PFSK-1 (cell line): ENCODE measurements at regions not wholly inside any gene's neighbourhood (a gene's known extent, or its start where the extent isn't known, plus 50 kb on each side); places are given as distances from the start of the nearest gene placed in this dataset.

Experiments used
- POLR2AphosphoS5 ChIP-seq: IDR thresholded peaks from 2 replicates; pipeline ENCODE4 v1.6.1; 2012; ENCODE audit warnings: low read depth, mild to moderate bottlenecking, control low read depth, low read length, moderate library complexity
- SIN3A ChIP-seq: IDR thresholded peaks from 2 replicates; pipeline ENCODE4 v1.6.1; 2012; ENCODE audit warnings: mild to moderate bottlenecking, low read length, moderate library complexity, borderline replicate concordance; ENCODE audit not compliant: insufficient read depth
- TAF1 ChIP-seq: IDR thresholded peaks from 2 replicates; pipeline ENCODE4 v1.6.1; 2012; ENCODE audit warnings: low read length, control low read depth, borderline replicate concordance; ENCODE audit not compliant: insufficient read depth
- TF ChIP-seq, protein P1 (sequence below), 2 experiments: IDR thresholded peaks; 2 replicates each; pipeline versions ENCODE4 v1.6.1 to v1.8.0; 2011 to 2012; ENCODE audit warnings: low read depth in 2 of 2, low read length in 2 of 2, control low read depth in 1 of 2, inconsistent platforms in 1 of 2, mild to moderate bottlenecking in 1 of 2, moderate library complexity in 1 of 2; ENCODE audit not compliant: insufficient read depth in 1 of 2

DNA sequence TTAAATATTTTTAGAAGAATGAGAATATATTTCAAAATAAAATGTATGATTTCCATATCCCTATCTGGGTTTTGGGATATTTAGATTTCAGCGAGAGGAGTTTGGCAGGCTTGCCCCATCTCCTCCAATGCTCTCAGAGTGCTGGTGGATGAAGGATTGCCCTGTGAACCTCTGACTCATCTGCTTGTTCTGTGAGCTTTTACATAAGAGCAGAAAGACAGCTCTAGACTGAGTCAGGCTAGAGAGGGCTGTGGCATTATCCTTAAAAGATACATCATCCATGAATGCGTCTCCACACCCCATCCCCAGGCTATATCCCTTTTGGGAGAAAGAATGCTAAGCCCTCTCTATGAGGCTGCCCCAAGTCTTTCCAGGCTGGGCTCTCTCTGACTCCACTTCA is 190.6 kb downstream of the TUBA3C start:
- TF ChIP-seq, protein P1, sequence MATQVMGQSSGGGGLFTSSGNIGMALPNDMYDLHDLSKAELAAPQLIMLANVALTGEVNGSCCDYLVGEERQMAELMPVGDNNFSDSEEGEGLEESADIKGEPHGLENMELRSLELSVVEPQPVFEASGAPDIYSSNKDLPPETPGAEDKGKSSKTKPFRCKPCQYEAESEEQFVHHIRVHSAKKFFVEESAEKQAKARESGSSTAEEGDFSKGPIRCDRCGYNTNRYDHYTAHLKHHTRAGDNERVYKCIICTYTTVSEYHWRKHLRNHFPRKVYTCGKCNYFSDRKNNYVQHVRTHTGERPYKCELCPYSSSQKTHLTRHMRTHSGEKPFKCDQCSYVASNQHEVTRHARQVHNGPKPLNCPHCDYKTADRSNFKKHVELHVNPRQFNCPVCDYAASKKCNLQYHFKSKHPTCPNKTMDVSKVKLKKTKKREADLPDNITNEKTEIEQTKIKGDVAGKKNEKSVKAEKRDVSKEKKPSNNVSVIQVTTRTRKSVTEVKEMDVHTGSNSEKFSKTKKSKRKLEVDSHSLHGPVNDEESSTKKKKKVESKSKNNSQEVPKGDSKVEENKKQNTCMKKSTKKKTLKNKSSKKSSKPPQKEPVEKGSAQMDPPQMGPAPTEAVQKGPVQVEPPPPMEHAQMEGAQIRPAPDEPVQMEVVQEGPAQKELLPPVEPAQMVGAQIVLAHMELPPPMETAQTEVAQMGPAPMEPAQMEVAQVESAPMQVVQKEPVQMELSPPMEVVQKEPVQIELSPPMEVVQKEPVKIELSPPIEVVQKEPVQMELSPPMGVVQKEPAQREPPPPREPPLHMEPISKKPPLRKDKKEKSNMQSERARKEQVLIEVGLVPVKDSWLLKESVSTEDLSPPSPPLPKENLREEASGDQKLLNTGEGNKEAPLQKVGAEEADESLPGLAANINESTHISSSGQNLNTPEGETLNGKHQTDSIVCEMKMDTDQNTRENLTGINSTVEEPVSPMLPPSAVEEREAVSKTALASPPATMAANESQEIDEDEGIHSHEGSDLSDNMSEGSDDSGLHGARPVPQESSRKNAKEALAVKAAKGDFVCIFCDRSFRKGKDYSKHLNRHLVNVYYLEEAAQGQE (IDR thresholded peaks at IDR 0.05; ENCODE audit: insufficient read depth in 1 of 2, low read depth in 2 of 2, low read length in 2 of 2) = no peak
- TF ChIP-seq SIN3A (no peak), POLR2AphosphoS5 (no peak), TAF1 (no peak)
